ACHN (cell line): ENCODE measurements at regions not wholly inside any gene's neighbourhood (a gene's known extent, or its start where the extent isn't known, plus 50 kb on each side); places are given as distances from the start of the nearest gene placed in this dataset.
"Not testable (repeated sequence)": the region's sequence is repeated elsewhere in the genome, so short reads cannot be mapped to it uniquely, and the experiment has no call there.

Experiments
- DNase-seq: peaks from one replicate; pipeline ENCODE4 v3.0.0-alpha.2; 2015
- in situ Hi-C: cut with HindIII; loops from 2 replicates; pipeline ENCODE4 v1.10.0; 2017; ENCODE audit warnings: low sequenced_read_pairs, low pct_ligation_motif_present, low pct_unique_long_range_greater_than_20kb

- in situ Hi-C loops: not testable (repeated sequence)
Observed at GRCh38 chr16:16448423-16448822, 69.5 kb downstream of the NPIPA7 start.

DNA sequence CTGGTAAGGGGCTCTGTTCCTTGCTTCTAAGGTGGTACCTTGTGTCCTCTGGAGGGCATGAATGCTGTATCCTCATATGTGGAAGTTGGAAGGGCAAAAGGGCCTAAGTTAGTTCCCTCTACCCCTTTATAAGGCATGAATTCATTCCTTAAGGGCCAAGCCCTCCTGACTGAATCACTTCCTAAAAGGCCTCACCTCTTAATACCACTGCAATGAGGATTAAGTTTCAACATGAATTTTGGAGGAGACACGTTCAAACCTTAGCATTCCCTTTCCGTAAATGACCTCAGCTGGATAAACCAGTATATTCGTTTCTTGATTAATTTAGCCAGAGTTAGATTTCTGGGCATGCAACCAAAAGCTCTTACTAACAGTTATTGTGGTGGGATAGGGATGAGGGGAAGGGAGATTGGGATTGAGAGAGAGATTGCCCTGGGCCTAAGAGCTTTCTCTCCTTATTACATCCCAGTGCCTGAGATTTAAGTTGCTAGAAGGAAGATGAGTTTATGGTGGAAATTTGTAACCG is 70.8 kb downstream of the NPIPA7 start:
- in situ Hi-C loops, DNase-seq: not testable (repeated sequence)

More at GRCh38 chr16:16448423-16448822, 69.5 kb downstream of the NPIPA7 start:
- not testable (repeated sequence) for DNase-seq

DNA sequence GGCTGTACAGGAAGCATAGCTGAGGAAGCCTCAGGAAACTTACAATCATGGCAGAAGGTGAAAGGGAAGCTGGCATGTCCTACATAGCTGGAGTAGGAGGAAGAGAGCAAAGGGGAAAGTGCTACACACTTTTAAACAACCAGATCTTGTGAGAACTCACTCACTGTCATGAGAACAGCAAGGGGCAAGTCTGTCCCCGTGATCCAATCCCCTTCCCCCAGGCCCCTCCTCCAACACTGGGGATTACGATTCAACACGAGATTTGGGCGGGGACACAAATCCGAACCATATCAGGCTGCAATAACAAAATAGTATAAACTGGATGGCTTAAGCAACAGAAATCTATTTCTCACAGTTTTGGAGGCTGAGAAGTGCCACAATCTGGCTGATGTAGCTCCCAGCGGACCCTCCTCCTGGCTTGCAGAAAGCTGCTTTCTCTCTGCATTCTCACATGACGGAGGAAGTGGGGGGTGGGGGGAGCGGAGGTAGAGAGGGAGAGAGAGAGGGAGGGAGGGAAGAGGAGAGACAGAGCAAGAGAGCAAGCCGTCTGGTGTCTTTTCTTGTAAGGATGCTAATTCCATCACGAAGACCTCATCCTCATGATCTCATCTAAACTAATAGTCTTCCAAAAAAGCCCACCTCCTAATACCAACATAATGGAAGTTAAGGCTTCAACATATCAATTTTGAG is 72.9 kb downstream of the NPIPA7 start:
- in situ Hi-C loops, DNase-seq: not testable (repeated sequence)

DNA sequence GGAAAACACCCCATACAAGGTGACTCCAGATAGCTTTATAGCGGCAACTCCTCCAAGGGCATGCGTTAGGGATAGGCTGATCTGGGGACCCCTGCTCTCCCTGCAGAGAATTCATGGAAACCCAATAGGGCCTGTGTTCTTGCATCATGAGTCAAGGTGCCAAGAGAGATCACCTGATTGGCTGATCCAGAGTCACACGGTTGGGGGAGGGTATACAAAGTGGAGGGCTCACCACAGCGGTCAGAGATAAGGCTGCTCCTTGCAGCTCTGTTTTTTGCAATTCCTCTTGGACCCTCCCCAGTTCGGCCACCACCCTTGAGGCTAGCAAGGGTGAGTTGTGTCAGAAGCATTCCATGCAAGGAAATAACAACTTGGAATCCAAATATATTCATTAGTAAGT is 79.6 kb downstream of the NPIPA7 start:
- DNase-seq, in situ Hi-C loops: not testable (repeated sequence)

- DNase-seq, in situ Hi-C loops: not testable (repeated sequence)
Observed at GRCh38 chr16:16463792-16464191, 84.9 kb downstream of the NPIPA7 start.

DNA sequence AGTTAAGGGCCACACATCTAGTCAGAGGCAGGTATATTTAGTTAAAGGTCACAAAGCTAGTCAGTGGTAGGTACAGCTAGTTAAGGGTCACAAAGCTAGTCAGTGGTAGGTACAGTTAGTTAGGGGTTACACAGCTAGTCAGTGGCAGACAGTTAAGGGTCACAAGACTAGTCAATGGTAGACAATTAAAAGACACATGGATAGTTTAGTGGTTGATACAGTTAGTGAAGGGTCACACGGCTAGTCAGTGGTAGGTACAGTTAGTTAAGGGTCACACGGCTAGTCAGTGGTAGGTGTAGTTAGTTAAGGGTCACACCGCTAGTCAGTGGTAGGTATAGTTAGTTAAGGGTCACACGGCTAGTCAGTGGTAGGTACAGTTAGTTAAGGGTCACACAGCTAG is 110.0 kb downstream of the NPIPA7 start:
- DNase-seq, in situ Hi-C loops: not testable (repeated sequence)

DNA sequence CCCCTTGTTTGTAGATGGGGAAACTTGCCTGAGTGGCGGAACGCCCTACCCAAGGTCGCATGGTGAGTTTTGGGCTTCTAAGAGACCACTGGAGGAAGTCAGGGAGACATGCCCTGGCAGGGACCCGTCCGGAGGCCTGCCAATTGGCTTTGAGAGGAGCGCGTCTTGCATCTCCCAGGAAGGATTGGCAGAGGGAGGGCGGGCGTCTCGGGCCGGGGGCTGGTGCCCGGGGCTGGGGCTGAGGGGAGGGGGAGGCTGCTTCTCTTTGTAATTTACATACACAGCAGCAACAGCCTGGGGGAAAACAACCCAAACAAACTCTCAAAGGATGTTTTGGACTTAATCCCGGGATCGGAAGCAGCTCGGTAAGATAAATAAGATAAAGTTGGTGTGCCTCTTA is 110.5 kb downstream of the NPIPA7 start:
- in situ Hi-C loops, DNase-seq: not testable (repeated sequence)

GRCh38 chr16:16494114-16494513 is 115.2 kb downstream of the NPIPA7 start:
- DNase-seq, in situ Hi-C loops: not testable (repeated sequence)

DNA sequence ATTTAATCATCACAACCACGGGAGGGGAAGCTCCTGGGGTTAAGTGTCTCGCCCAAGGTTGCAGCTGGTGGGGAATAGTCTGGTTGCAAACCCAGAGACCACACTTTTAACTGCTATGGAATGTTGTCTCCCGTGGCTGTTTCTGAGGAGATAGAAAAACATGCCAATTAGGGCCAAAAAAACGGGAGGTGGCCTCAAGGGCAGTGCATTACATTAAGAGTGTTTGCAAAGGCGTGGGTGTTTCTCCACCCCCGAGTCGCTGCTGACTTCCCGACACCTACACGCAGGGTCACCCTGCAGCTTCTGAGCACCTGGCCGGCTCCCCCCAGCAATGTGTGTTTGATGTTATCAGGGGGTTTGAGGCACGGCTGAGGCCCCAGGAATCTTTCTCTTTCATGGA is 116.1 kb downstream of the NPIPA7 start:
- in situ Hi-C loops: not testable (repeated sequence)

GRCh38 chr16:16499875-16500274 is 120.9 kb downstream of the NPIPA7 start:
- in situ Hi-C loops, DNase-seq: not testable (repeated sequence)

More for the DNA sequence above, 116.1 kb downstream of the NPIPA7 start:
- DNase-seq: not testable (repeated sequence)

DNA sequence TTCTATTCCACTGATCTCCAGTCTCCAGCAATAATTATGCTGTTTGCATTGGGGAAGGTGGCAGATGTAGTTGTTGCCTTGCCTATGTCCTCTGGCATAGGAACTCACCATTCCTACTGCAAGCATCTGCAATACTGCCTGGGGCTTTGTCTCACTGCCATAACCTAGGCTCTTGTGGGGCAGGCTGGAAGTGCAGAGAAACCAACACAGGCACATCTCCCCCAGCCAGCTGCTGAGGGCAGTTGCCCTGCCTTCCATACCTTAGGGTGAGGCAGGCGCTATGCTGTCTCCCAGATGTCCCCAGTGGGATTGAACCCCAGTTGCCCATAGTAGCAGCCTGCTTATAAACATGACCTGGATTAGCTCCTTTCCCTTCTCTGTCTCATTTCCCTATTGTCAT is 128.1 kb downstream of the NPIPA7 start:
- in situ Hi-C loops, DNase-seq: not testable (repeated sequence)

DNA sequence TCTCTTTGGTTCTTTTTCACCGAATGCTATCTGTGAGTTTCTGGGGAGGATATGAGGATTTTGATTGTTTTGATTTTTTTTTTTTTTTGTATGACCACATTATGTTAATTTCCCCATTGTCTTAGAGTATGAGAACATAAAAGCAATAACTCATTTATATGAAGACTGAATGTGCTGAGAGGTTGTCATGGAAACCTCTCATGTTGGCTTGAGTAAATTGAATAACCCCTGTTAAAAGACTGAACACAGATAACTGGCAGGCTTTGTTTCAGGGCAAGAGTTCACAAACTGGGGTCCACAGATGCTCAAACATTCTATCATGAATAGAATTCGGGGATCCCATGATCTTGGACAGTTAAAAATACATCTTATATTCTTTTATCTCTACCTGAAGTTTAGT is 129.4 kb downstream of the NPIPA7 start:
- in situ Hi-C loops, DNase-seq: not testable (repeated sequence)

GRCh38 chr16:16519395-16519794 is 140.5 kb downstream of the NPIPA7 start:
- in situ Hi-C loops, DNase-seq: not testable (repeated sequence)

- in situ Hi-C loops, DNase-seq: not testable (repeated sequence)
Observed at GRCh38 chr16:16521239-16522002, 142.5 kb downstream of the NPIPA7 start.

GRCh38 chr16:16526998-16527397 is 148.1 kb downstream of the NPIPA7 start:
- in situ Hi-C loops, DNase-seq: not testable (repeated sequence)

- in situ Hi-C loops: not testable (repeated sequence)
Observed at GRCh38 chr16:16530744-16531143, 151.8 kb downstream of the NPIPA7 start.

DNA sequence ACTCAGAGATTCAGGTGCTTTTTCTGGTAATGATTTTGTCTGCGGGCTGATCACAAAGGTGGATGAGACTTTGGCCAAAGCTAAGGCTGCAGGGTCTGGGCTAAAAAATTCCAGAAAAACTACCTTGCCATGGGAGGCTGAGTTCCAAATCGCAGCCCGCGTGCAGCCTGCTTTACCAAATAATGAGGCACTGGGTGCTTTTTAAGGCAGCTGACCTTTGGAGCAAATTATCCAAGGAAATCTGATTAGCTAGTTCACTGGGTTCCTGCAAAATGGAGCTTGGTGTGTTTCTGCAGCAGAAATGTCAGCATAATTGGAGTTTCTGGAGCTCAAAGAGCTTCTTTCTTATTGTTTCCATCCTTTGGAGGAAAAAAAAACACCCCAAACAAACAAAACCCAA is 156.6 kb downstream of the NPIPA7 start:
- in situ Hi-C loops, DNase-seq: not testable (repeated sequence)

More at GRCh38 chr16:16530744-16531143, 151.8 kb downstream of the NPIPA7 start:
- DNase-seq: not testable (repeated sequence)

- DNase-seq, in situ Hi-C loops: not testable (repeated sequence)
Observed at GRCh38 chr16:16536151-16536550, 157.2 kb downstream of the NPIPA7 start.

- DNase-seq, in situ Hi-C loops: not testable (repeated sequence)
Observed at GRCh38 chr16:16549710-16550109, 170.8 kb downstream of the NPIPA7 start.
